CD4-positive, alpha-beta memory T cell (primary cell): ENCODE measurements at regions not wholly inside any gene's neighbourhood (a gene's known extent, or its start where the extent isn't known, plus 50 kb on each side); places are given as distances from the start of the nearest gene placed in this dataset. TPM values are rescaled to one million over a fixed set of nuclear protein-coding genes. Genes with fewer than 3 reads are reported as not detected.

Source experiments
- CTCF ChIA-PET: fragments of 350-600 bp; sonication (Branson Sonifier 250); formaldehyde crosslinking; loops from one replicate; lab custom pipeline; 2021; ENCODE audit warnings: inconsistent platforms; ENCODE audit not compliant: partially characterized antibody; lab: Charles Lee
- POLR2A ChIA-PET: fragments of 350-600 bp; sonication (Branson Sonifier 250); formaldehyde crosslinking; loops from one replicate; lab custom pipeline; 2021; ENCODE audit not compliant: partially characterized antibody; lab: Charles Lee
- DNase-seq, 5 donors: peaks; one replicate each; pipeline versions ENCODE4 v3.0.0 to v3.0.0-alpha.2; 2020 to 2022; ENCODE audit warnings: mixed read lengths in 1 of 5
- H3K27ac ChIP-seq: one replicate; pipeline ENCODE4 v1.7.0; 2013; ENCODE audit warnings: low read depth, low read length
- H3K27me3 ChIP-seq: 2 replicates; pipeline ENCODE4 v1.7.0; 2013; ENCODE audit warnings: mild to moderate bottlenecking, low read length, moderate library complexity; ENCODE audit not compliant: insufficient read depth
- H3K36me3 ChIP-seq: 2 replicates; pipeline ENCODE4 v1.7.0; 2013; ENCODE audit warnings: mild to moderate bottlenecking, low read length, moderate library complexity; ENCODE audit not compliant: insufficient read depth
- H3K4me1 ChIP-seq: 2 replicates; pipeline ENCODE4 v1.7.0; 2013; ENCODE audit warnings: mild to moderate bottlenecking, low read length, moderate library complexity; ENCODE audit not compliant: insufficient read depth
- H3K4me3 ChIP-seq, 2 donors: one replicate each; pipeline ENCODE4 v1.7.0; 2013; ENCODE audit warnings: low read length in 2 of 2, mild to moderate bottlenecking in 1 of 2
- H3K9me3 ChIP-seq, 2 donors: one replicate each; pipeline ENCODE4 v1.7.0; 2013; ENCODE audit warnings: low read length in 2 of 2, control low read depth in 1 of 2; ENCODE audit not compliant: control insufficient read depth in 1 of 2
- H3K27ac Mint-ChIP-seq, 7 donors: one replicate each; pipeline ENCODE4 v1.8.0; 2020 to 2021; ENCODE audit warnings: mixed read lengths in 7 of 7, mild to moderate bottlenecking in 6 of 7, inconsistent platforms in 3 of 7, moderate library complexity in 3 of 7
- H3K27me3 Mint-ChIP-seq, 2 donors: one replicate each; pipeline ENCODE4 v1.8.0; 2020 to 2021; ENCODE audit warnings: mixed read lengths in 2 of 2
- H3K36me3 Mint-ChIP-seq, 2 donors: one replicate each; pipeline ENCODE4 v1.8.0; 2020 to 2021; ENCODE audit warnings: mixed read lengths in 2 of 2, inconsistent platforms in 1 of 2, mild to moderate bottlenecking in 1 of 2
- H3K4me1 Mint-ChIP-seq, 4 donors: one replicate each; pipeline ENCODE4 v1.8.0; 2020 to 2021; ENCODE audit warnings: mixed read lengths in 4 of 4, mild to moderate bottlenecking in 1 of 4
- H3K4me3 Mint-ChIP-seq, 8 donors: one replicate each; pipeline ENCODE4 v1.8.0; 2020 to 2021; ENCODE audit warnings: mixed read lengths in 8 of 8, mild to moderate bottlenecking in 7 of 8, moderate library complexity in 6 of 8, inconsistent platforms in 3 of 8
- H3K9me3 Mint-ChIP-seq, 8 donors: one replicate each; pipeline ENCODE4 v1.8.0; 2020 to 2021; ENCODE audit warnings: mixed read lengths in 8 of 8, mild to moderate bottlenecking in 5 of 8, inconsistent platforms in 3 of 8, moderate library complexity in 1 of 8
- intact Hi-C: fragments of 100-400 bp; cut with micrococcal nuclease; formaldehyde crosslinking; loops from one replicate; pipeline ENCODE4 v1.15.1; 2023
- microRNA-seq: library from miRNA; unstranded; fragments of <30 nt; microRNA quantifications from one replicate; pipeline ENCODE4 v1.2.0, GENCODE V29; 2021; ENCODE audit warnings: borderline replicate concordance, borderline number of aligned reads, borderline microRNAs expressed, mixed read lengths

DNA sequence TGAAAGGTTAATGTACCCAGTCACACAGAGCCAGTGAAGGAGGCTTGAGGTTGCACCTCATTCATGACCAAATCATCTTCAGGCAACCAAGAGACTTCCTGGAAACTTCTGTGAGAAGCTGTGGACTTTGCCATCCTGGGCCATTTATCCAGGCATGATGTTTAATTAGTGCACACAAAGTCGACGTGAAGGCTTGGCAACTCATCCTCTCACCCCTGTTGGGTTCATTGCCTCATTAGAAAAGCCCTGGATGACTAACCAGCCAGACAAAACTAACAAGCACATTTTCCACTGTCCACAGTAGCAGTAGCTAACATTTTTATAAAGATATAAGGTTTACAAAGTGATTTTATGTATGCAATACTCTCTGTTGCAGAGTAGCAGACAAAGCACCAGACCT lies 65.7 kb upstream of the ZNF462 start:
- DNase-seq: no peak
- ChIA-PET POLR2A (no interaction called here), CTCF (no interaction called here)
- Mint-ChIP-seq H3K4me3 (no peak overlapping the region), H3K9me3 (peaks cover 0 to 14% (median 3%) of the 10 kb centered on the region in 8 donors), H3K36me3 (no peaks in the 10 kb centered on the region), H3K27me3 (no peaks in the 10 kb centered on the region), H3K27ac (no peak overlapping the region), H3K4me1 (no peaks in the 10 kb centered on the region)
- H3K4me3 ChIP-seq: no peak overlapping the region
- no peaks in the 10 kb centered on the region for H3K9me3 ChIP-seq
- H3K36me3 ChIP-seq: no peaks in the 10 kb centered on the region
- H3K27me3 ChIP-seq: no peaks in the 10 kb centered on the region
- H3K27ac ChIP-seq: no peak overlapping the region
- no peaks in the 10 kb centered on the region for H3K4me1 ChIP-seq
- intact Hi-C loops: no loop called here

DNA sequence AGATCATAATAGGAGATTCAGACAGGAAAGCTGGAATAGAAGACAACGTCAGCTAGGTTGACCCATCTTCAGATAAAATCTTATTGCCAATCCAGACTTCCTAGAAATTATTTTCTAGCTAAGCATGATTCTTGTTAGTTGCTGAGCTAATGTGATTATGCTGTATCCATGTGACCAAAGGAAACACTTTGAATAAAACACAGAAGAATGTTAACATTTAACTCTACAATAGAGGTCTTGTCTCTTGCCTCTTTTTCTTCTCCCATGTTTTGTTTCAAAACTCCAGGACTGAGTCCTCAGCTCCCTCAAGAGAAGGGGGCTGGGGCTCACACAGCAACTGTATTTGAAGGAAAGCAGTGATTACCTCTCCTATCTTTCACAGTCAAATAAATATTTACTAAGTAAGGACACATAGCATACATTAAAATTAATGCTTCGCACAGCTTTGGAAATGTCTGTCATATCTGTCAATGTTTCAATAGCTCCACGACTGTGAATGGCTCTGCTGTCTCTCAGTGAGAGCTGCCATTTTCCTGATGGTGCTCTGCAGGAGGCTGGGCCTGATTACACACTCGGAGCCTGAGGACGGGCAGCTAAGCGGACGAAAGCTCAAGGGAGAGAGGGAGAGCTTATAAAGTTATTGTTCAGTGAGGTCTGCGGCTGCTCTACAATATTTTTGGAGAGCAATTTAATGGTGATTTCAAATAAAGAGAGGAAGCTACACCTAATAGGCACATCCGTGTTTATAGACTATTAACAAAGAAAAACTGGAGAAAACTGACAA lies 64.8 kb upstream of the ZNF462 start:
- intact Hi-C loops: no loop called here
- Mint-ChIP-seq H3K4me1 (no peaks in the 10 kb centered on the region), H3K9me3 (peaks cover 0 to 14% (median 4%) of the 10 kb centered on the region in 8 donors), H3K27me3 (no peaks in the 10 kb centered on the region), H3K27ac (no peak overlapping the region), H3K4me3 (no peak overlapping the region), H3K36me3 (no peaks in the 10 kb centered on the region)
- DNase-seq: no peak
- Histone ChIP-seq H3K36me3 (no peaks in the 10 kb centered on the region), H3K4me1 (no peaks in the 10 kb centered on the region), H3K27ac (no peak overlapping the region), H3K27me3 (no peaks in the 10 kb centered on the region), H3K9me3 (no peaks in the 10 kb centered on the region), H3K4me3 (no peak overlapping the region)
- POLR2A ChIA-PET: no interaction called here
- CTCF ChIA-PET: no interaction called here

DNA sequence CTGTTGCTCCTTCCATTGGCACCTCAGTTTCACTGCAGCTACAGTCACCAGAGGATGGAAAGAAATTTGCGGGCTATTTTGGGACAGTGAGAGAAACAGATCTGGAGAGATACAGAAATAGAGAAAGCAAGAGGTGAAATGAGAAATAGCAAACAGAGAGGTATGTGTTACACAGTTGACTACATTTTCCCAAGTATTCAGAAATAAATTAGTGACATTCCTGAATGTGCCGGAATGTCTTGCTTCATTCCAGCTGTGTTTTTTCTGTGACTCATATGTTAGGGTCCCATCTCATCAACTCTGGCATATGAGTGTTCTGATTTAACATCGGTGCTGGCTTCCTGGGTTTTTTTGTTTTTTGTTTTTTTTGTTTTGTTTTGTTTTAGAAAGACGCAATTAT lies 63.8 kb upstream of the ZNF462 start:
- intact Hi-C loops: no loop called here

GRCh38 chr9:106800701-106801270 lies 62.2 kb upstream of the ZNF462 start:
- Mint-ChIP-seq H3K27me3 (no peaks in the 10 kb centered on the region), H3K27ac (no peak overlapping the region), H3K4me3 (no peak overlapping the region), H3K9me3 (peaks cover 0 to 14% (median 4%) of the 10 kb centered on the region in 8 donors), H3K4me1 (no peaks in the 10 kb centered on the region), H3K36me3 (no peaks in the 10 kb centered on the region)
- Histone ChIP-seq H3K36me3 (no peaks in the 10 kb centered on the region), H3K4me3 (no peak overlapping the region), H3K9me3 (no peaks in the 10 kb centered on the region), H3K27ac (no peak overlapping the region), H3K27me3 (no peaks in the 10 kb centered on the region), H3K4me1 (no peaks in the 10 kb centered on the region)
- CTCF ChIA-PET: no interaction called here
- no peak for DNase-seq
- intact Hi-C loops: no loop called here
- POLR2A ChIA-PET: no interaction called here

More for the DNA sequence above, 63.8 kb upstream of the ZNF462 start:
- no peak for DNase-seq
- ChIA-PET POLR2A (no interaction called here), CTCF (no interaction called here)
- no peaks in the 10 kb centered on the region for H3K4me1 ChIP-seq
- Mint-ChIP-seq H3K9me3 (peaks cover 0 to 14% (median 4%) of the 10 kb centered on the region in 8 donors), H3K27ac (no peak overlapping the region), H3K36me3 (no peaks in the 10 kb centered on the region), H3K27me3 (no peaks in the 10 kb centered on the region), H3K4me3 (no peak overlapping the region), H3K4me1 (no peaks in the 10 kb centered on the region)
- no peak overlapping the region for H3K4me3 ChIP-seq
- no peaks in the 10 kb centered on the region for H3K27me3 ChIP-seq
- H3K36me3 ChIP-seq: no peaks in the 10 kb centered on the region
- H3K27ac ChIP-seq: no peak overlapping the region
- no peaks in the 10 kb centered on the region for H3K9me3 ChIP-seq

GRCh38 chr9:106801816-106802215 lies 61.1 kb upstream of the ZNF462 start:
- intact Hi-C loops: no loop called here
- peaks cover 0 to 14% (median 4%) of the 10 kb centered on the region in 8 donors for H3K9me3 Mint-ChIP-seq
- no peak for DNase-seq
- ChIA-PET CTCF (no interaction called here), POLR2A (no interaction called here)
- H3K27me3 Mint-ChIP-seq: no peaks in the 10 kb centered on the region
- Histone ChIP-seq H3K36me3 (no peaks in the 10 kb centered on the region), H3K4me1 (no peaks in the 10 kb centered on the region), H3K27me3 (no peaks in the 10 kb centered on the region), H3K4me3 (no peak overlapping the region), H3K9me3 (no peaks in the 10 kb centered on the region), H3K27ac (no peak overlapping the region)
- H3K4me1 Mint-ChIP-seq: no peaks in the 10 kb centered on the region
- H3K27ac Mint-ChIP-seq: no peak overlapping the region
- no peak overlapping the region for H3K4me3 Mint-ChIP-seq
- H3K36me3 Mint-ChIP-seq: no peaks in the 10 kb centered on the region

Small RNAs in the stretch of these regions (microRNA-seq; reads per million reads assigned to microRNA genes)
- not detected for gene MIR8081
